WTC11 (cell line): ENCODE measurements at regions not wholly inside any gene's neighbourhood (a gene's known extent, or its start where the extent isn't known, plus 50 kb on each side); places are given as distances from the start of the nearest gene placed in this dataset.

Experiments
- ATAC-seq: fragments of 200-7000 bp; cut with Tn5 transposase; 2 replicates; pipeline ENCODE4 v1.10.0; 2021; ENCODE audit warnings: mild to moderate bottlenecking, moderate library complexity
- CTCF ChIA-PET: fragments of 300-600 bp; sonication (Branson Sonifier 250); formaldehyde crosslinking; loops from one replicate; lab custom pipeline; 2021; ENCODE audit warnings: antibody characterized with exemption; lab: Charles Lee
- POLR2A ChIA-PET: fragments of 350-600 bp; sonication (Branson Sonifier 250); formaldehyde crosslinking; loops from one replicate; lab custom pipeline; 2021; ENCODE audit warnings: antibody characterized with exemption; lab: Charles Lee
- DNase-seq: peaks from one replicate; pipeline ENCODE4 v3.0.0; 2021; ENCODE audit warnings: low spot score
- H3K27ac Mint-ChIP-seq: 2 replicates; pipeline ENCODE4 v1.8.0; 2021; ENCODE audit warnings: mixed read lengths
- H3K27me3 Mint-ChIP-seq: 2 replicates; pipeline ENCODE4 v1.8.0; 2021; ENCODE audit warnings: low read depth, mild to moderate bottlenecking, moderate library complexity, mixed read lengths
- H3K36me3 Mint-ChIP-seq: 2 replicates; pipeline ENCODE4 v1.8.0; 2021; ENCODE audit warnings: mixed read lengths
- H3K4me1 Mint-ChIP-seq: 2 replicates; pipeline ENCODE4 v1.8.0; 2022; ENCODE audit warnings: mixed read lengths
- H3K4me3 Mint-ChIP-seq: 2 replicates; pipeline ENCODE4 v1.8.0; 2021; ENCODE audit warnings: mild to moderate bottlenecking, moderate library complexity, mixed read lengths
- H3K9me3 Mint-ChIP-seq: 2 replicates; pipeline ENCODE4 v1.8.0; 2021; ENCODE audit warnings: mixed read lengths
- CREM ChIP-seq: sonication (generic); formaldehyde crosslinking; IDR thresholded peaks from 2 replicates; pipeline ENCODE4 v1.8.1; 2022; ENCODE audit warnings: mild to moderate bottlenecking, missing genetic modification reagents, moderate library complexity
- ELF4 ChIP-seq: sonication (generic); formaldehyde crosslinking; IDR thresholded peaks from 2 replicates; pipeline ENCODE4 v1.8.1; 2022; ENCODE audit warnings: low read depth, mild to moderate bottlenecking, moderate library complexity, missing genetic modification reagents
- FOXK1 ChIP-seq: sonication (generic); formaldehyde crosslinking; IDR thresholded peaks from 2 replicates; pipeline ENCODE4 v1.8.0; 2022; ENCODE audit warnings: mild to moderate bottlenecking, moderate library complexity, missing genetic modification reagents
- GABPB1 ChIP-seq: sonication (generic); formaldehyde crosslinking; IDR thresholded peaks from 2 replicates; pipeline ENCODE4 v1.8.1; 2023; ENCODE audit warnings: mild to moderate bottlenecking, missing genetic modification reagents
- GTF2I ChIP-seq: fragments of 250-450 bp; sonication (Bioruptor Pico); conservative IDR thresholded peaks from 2 replicates; pipeline ENCODE4 v1.4.0; 2021; ENCODE audit warnings: mild to moderate bottlenecking
- IRF2 ChIP-seq: sonication (generic); formaldehyde crosslinking; IDR thresholded peaks from 2 replicates; pipeline ENCODE4 v1.8.0; 2022; ENCODE audit warnings: low read depth, missing genetic modification reagents, borderline replicate concordance
- NR2C2 ChIP-seq: sonication (generic); formaldehyde crosslinking; IDR thresholded peaks from 2 replicates; pipeline ENCODE4 v1.8.0; 2022; ENCODE audit warnings: mild to moderate bottlenecking, missing genetic modification reagents
- NR3C1 ChIP-seq: sonication (generic); formaldehyde crosslinking; conservative IDR thresholded peaks from 2 replicates; pipeline ENCODE4 v1.8.1; 2023; ENCODE audit warnings: low read depth, mild to moderate bottlenecking, missing genetic modification reagents
- PRRX2 ChIP-seq: fragments of 250-450 bp; sonication (Bioruptor Pico); IDR thresholded peaks from 2 replicates; pipeline ENCODE4 v1.8.0; 2021; ENCODE audit warnings: mild to moderate bottlenecking
- SMAD3 ChIP-seq: sonication (generic); formaldehyde crosslinking; IDR thresholded peaks from 2 replicates; pipeline ENCODE4 v1.8.0; 2022; ENCODE audit warnings: missing genetic modification reagents, mild to moderate bottlenecking, borderline replicate concordance
- SP1 ChIP-seq: sonication (generic); formaldehyde crosslinking; conservative IDR thresholded peaks from 2 replicates; pipeline ENCODE4 v1.8.1; 2022; ENCODE audit warnings: missing genetic modification reagents
- TEAD4 ChIP-seq: sonication (generic); formaldehyde crosslinking; IDR thresholded peaks from 2 replicates; pipeline ENCODE4 v1.8.0; 2022; ENCODE audit warnings: mild to moderate bottlenecking, missing genetic modification reagents
- ZBTB21 ChIP-seq: sonication (generic); formaldehyde crosslinking; IDR thresholded peaks from 2 replicates; pipeline ENCODE4 v1.8.1; 2023; ENCODE audit warnings: mild to moderate bottlenecking, missing genetic modification reagents, borderline replicate concordance
- ZNF232 ChIP-seq: sonication (generic); formaldehyde crosslinking; IDR thresholded peaks from 2 replicates; pipeline ENCODE4 v1.8.0; 2022; ENCODE audit warnings: mild to moderate bottlenecking, missing genetic modification reagents
- TF ChIP-seq, protein P1 (sequence below): fragments of 250-450 bp; sonication (Bioruptor Pico); conservative IDR thresholded peaks from 2 replicates; pipeline ENCODE4 v1.9.0; 2021; ENCODE audit warnings: mild to moderate bottlenecking
- TF ChIP-seq, protein P2 (sequence below): sonication (generic); formaldehyde crosslinking; conservative IDR thresholded peaks from 2 replicates; pipeline ENCODE4 v1.8.1; 2022; ENCODE audit warnings: mild to moderate bottlenecking, missing genetic modification reagents
- TF ChIP-seq, protein P3 (sequence below): sonication (generic); formaldehyde crosslinking; IDR thresholded peaks from 2 replicates; pipeline ENCODE4 v1.8.1; 2022; ENCODE audit warnings: mild to moderate bottlenecking, missing genetic modification reagents, moderate library complexity, borderline replicate concordance
- TF ChIP-seq, protein P4 (sequence below): sonication (generic); formaldehyde crosslinking; IDR thresholded peaks from 2 replicates; pipeline ENCODE4 v1.8.0; 2023; ENCODE audit warnings: mild to moderate bottlenecking, missing genetic modification reagents
- TF ChIP-seq, protein P5 (sequence below): sonication (generic); formaldehyde crosslinking; IDR thresholded peaks from 2 replicates; pipeline ENCODE4 v1.8.0; 2022; ENCODE audit warnings: mild to moderate bottlenecking, missing genetic modification reagents
- TF ChIP-seq, protein P6 (sequence below): fragments of 250-450 bp; sonication (Bioruptor Pico); IDR thresholded peaks from 2 replicates; pipeline ENCODE4 v1.9.0; 2021; ENCODE audit warnings: mild to moderate bottlenecking

DNA sequence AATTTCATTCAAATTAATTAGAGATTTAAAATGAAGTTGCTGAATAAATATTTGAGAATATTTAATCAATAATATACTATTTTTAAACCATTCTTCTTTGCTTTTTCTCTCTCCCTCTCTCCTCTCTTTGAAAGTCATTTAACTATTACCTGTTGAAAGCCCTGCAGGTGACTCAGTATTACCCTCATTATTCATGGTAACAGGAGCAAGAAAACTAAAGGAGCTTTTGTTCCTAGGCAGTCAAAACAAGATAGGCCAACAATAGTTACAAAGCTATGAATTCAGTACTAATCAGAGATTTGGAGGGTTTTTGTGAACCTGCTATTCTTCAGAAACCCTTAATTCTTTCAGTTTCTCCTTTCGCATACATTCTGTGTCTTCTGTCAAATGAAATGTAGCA lies 721.3 kb upstream of the NCAM2 start (continued):
- TF ChIP-seq, protein P1, sequence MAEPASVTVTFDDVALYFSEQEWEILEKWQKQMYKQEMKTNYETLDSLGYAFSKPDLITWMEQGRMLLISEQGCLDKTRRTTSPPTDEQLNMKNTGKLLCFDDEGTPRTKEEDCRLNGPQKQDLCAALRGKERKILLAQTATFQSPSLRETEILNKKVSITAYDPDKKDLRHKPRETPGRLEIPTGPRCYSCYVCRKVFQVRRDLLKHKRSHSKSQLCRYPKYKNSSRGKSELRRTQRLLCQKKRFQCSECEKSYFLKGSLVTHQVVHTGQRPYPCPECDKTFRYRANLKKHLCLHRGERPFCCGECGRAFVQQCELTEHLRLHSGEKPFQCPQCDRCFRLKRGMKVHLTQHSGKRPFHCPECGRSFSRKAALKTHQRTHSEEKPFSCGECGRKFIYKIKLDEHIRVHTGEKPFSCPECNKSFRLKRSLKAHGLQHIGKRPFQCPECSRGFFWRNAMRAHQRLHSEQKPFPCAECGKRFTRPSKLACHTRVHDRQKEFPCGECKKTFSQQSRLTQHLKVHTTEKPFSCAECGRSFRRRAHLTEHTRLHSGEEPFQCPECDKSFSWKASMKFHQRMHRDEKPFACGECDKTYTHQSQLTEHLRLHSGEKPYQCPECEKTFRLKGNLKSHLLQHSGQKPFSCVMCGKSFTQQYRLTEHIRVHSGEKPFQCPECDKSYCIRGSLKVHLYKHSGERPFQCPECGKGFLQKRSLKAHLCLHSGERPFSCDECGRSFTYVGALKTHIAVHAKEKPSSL (CRISPR knock-in tag): no peak
- no peak for TF ChIP-seq GTF2I (CRISPR knock-in tag)
- no peak for TF ChIP-seq ELF4 (CRISPR knock-in tag)

DNA sequence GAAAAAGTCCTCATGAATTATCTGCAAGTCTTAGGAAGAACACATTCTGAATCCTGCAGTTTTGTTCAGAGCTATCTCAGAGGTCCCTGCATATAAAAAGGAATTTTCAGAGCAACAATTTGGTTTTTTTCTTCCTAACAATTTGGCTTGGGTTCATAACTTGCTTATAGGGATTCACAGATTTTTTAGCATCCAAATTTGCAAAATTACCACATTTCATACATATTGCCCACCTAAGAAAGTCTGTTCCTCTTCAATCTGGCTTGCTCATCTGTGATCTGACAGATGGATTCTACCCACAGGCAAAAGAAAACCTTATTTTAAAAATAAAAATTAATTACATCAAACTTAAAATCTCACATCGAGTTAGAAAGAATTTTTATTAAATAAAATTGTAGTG lies 714.4 kb upstream of the NCAM2 start:
- Mint-ChIP-seq H3K9me3 (peaks cover 12% of the 10 kb centered on the region), H3K27ac (no peak overlapping the region), H3K27me3 (no peaks in the 10 kb centered on the region; the same call in 1 of the 2 replicates), H3K36me3 (peaks cover 7% of the 10 kb centered on the region; the same call in 1 of the 2 replicates), H3K4me3 (no peak overlapping the region), H3K4me1 (peaks cover 2% of the 10 kb centered on the region)
- DNase-seq: no peak
- POLR2A ChIA-PET: no interaction called here
- TF ChIP-seq ZNF232 (no peak), ZBTB21 (CRISPR knock-in tag) (no peak), NR3C1 (CRISPR knock-in tag) (no peak), IRF2 (CRISPR knock-in tag) (no peak), FOXK1 (CRISPR knock-in tag) (no peak), PRRX2 (CRISPR knock-in tag) (no peak), NR2C2 (CRISPR knock-in tag) (no peak), SMAD3 (CRISPR knock-in tag) (no peak), SP1 (no peak), TEAD4 (CRISPR knock-in tag) (no peak), CREM (CRISPR knock-in tag) (no peak), GABPB1 (CRISPR knock-in tag) (no peak)
- TF ChIP-seq, protein P2, sequence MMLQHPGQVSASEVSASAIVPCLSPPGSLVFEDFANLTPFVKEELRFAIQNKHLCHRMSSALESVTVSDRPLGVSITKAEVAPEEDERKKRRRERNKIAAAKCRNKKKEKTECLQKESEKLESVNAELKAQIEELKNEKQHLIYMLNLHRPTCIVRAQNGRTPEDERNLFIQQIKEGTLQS (CRISPR knock-in tag): no peak
- TF ChIP-seq, protein P3, sequence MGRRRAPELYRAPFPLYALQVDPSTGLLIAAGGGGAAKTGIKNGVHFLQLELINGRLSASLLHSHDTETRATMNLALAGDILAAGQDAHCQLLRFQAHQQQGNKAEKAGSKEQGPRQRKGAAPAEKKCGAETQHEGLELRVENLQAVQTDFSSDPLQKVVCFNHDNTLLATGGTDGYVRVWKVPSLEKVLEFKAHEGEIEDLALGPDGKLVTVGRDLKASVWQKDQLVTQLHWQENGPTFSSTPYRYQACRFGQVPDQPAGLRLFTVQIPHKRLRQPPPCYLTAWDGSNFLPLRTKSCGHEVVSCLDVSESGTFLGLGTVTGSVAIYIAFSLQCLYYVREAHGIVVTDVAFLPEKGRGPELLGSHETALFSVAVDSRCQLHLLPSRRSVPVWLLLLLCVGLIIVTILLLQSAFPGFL (CRISPR knock-in tag): no peak
- TF ChIP-seq, protein P4, sequence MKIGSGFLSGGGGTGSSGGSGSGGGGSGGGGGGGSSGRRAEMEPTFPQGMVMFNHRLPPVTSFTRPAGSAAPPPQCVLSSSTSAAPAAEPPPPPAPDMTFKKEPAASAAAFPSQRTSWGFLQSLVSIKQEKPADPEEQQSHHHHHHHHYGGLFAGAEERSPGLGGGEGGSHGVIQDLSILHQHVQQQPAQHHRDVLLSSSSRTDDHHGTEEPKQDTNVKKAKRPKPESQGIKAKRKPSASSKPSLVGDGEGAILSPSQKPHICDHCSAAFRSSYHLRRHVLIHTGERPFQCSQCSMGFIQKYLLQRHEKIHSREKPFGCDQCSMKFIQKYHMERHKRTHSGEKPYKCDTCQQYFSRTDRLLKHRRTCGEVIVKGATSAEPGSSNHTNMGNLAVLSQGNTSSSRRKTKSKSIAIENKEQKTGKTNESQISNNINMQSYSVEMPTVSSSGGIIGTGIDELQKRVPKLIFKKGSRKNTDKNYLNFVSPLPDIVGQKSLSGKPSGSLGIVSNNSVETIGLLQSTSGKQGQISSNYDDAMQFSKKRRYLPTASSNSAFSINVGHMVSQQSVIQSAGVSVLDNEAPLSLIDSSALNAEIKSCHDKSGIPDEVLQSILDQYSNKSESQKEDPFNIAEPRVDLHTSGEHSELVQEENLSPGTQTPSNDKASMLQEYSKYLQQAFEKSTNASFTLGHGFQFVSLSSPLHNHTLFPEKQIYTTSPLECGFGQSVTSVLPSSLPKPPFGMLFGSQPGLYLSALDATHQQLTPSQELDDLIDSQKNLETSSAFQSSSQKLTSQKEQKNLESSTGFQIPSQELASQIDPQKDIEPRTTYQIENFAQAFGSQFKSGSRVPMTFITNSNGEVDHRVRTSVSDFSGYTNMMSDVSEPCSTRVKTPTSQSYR: no peak
- TF ChIP-seq, protein P1 (CRISPR knock-in tag): no peak
- TF ChIP-seq, protein P5, sequence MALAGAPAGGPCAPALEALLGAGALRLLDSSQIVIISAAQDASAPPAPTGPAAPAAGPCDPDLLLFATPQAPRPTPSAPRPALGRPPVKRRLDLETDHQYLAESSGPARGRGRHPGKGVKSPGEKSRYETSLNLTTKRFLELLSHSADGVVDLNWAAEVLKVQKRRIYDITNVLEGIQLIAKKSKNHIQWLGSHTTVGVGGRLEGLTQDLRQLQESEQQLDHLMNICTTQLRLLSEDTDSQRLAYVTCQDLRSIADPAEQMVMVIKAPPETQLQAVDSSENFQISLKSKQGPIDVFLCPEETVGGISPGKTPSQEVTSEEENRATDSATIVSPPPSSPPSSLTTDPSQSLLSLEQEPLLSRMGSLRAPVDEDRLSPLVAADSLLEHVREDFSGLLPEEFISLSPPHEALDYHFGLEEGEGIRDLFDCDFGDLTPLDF (CRISPR knock-in tag): no peak
- TF ChIP-seq, protein P6, sequence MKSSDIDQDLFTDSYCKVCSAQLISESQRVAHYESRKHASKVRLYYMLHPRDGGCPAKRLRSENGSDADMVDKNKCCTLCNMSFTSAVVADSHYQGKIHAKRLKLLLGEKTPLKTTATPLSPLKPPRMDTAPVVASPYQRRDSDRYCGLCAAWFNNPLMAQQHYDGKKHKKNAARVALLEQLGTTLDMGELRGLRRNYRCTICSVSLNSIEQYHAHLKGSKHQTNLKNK (CRISPR knock-in tag): no peak
- CTCF ChIA-PET: no interaction called here
- no peak for ATAC-seq
